ENCODE measurements at regions not wholly inside any gene's neighbourhood (a gene's known extent, or its start where the extent isn't known, plus 50 kb on each side); places are given as distances from the start of the nearest gene placed in this dataset.

GRCh38 chr10:44042075-44042770 lies 342.7 kb downstream of the CXCL12 start:
- H3K36me3 ChIP-seq (ENCODE audit: control insufficient read depth in 2 of 2, insufficient read depth in 2 of 2, low read length in 2 of 2) = no peaks in the 10 kb centered on the region
- H3K9me3 ChIP-seq (ENCODE audit: control insufficient read depth in 2 of 2, low read length in 2 of 2) = no peaks in the 10 kb centered on the region
- no peak overlapping the region for H3K9ac ChIP-seq (ENCODE audit: low read depth in 1 of 2, low read length in 2 of 2)
- no peak overlapping the region for H3K4me3 ChIP-seq (ENCODE audit: low read length in 2 of 2)
- H3K27ac ChIP-seq (ENCODE audit: low read depth in 2 of 2, low read length in 2 of 2) = no peak overlapping the region
- H3K27me3 ChIP-seq (ENCODE audit: control insufficient read depth in 2 of 2, insufficient read depth in 2 of 2, low read length in 2 of 2) = no peaks in the 10 kb centered on the region
- H3K4me1 ChIP-seq (ENCODE audit: control insufficient read depth in 2 of 2, insufficient read depth in 2 of 2, low read length in 2 of 2) = no peaks in the 10 kb centered on the region

- H3K4me3 ChIP-seq (ENCODE audit: low read length in 2 of 2) = no peak overlapping the region
- H3K4me1 ChIP-seq (ENCODE audit: control insufficient read depth in 2 of 2, insufficient read depth in 2 of 2, low read length in 2 of 2) = no peaks in the 10 kb centered on the region
- H3K9ac ChIP-seq (ENCODE audit: low read depth in 1 of 2, low read length in 2 of 2) = no peak overlapping the region
- H3K27me3 ChIP-seq (ENCODE audit: control insufficient read depth in 2 of 2, insufficient read depth in 2 of 2, low read length in 2 of 2) = no peaks in the 10 kb centered on the region
- no peak overlapping the region for H3K27ac ChIP-seq (ENCODE audit: low read depth in 2 of 2, low read length in 2 of 2)
- H3K9me3 ChIP-seq (ENCODE audit: control insufficient read depth in 2 of 2, low read length in 2 of 2) = no peaks in the 10 kb centered on the region
- H3K36me3 ChIP-seq (ENCODE audit: control insufficient read depth in 2 of 2, insufficient read depth in 2 of 2, low read length in 2 of 2) = no peaks in the 10 kb centered on the region
Observed at GRCh38 chr10:44039599-44039998, 345.3 kb downstream of the CXCL12 start.

GRCh38 chr10:44036425-44036824 lies 348.5 kb downstream of the CXCL12 start:
- H3K9ac ChIP-seq (ENCODE audit: low read depth in 1 of 2, low read length in 2 of 2) = no peak overlapping the region
- no peaks in the 10 kb centered on the region for H3K27me3 ChIP-seq (ENCODE audit: control insufficient read depth in 2 of 2, insufficient read depth in 2 of 2, low read length in 2 of 2)
- no peaks in the 10 kb centered on the region for H3K4me1 ChIP-seq (ENCODE audit: control insufficient read depth in 2 of 2, insufficient read depth in 2 of 2, low read length in 2 of 2)
- no peaks in the 10 kb centered on the region for H3K36me3 ChIP-seq (ENCODE audit: control insufficient read depth in 2 of 2, insufficient read depth in 2 of 2, low read length in 2 of 2)
- no peak overlapping the region for H3K27ac ChIP-seq (ENCODE audit: low read depth in 2 of 2, low read length in 2 of 2)
- H3K9me3 ChIP-seq (ENCODE audit: control insufficient read depth in 2 of 2, low read length in 2 of 2) = no peaks in the 10 kb centered on the region
- H3K4me3 ChIP-seq (ENCODE audit: low read length in 2 of 2) = no peak overlapping the region

GRCh38 chr10:44035474-44036197 lies 349.3 kb downstream of the CXCL12 start:
- Histone ChIP-seq H3K27me3 (ENCODE audit: control insufficient read depth in 2 of 2, insufficient read depth in 2 of 2, low read length in 2 of 2) (no peaks in the 10 kb centered on the region), H3K4me3 (ENCODE audit: low read length in 2 of 2) (no peak overlapping the region), H3K36me3 (ENCODE audit: control insufficient read depth in 2 of 2, insufficient read depth in 2 of 2, low read length in 2 of 2) (no peaks in the 10 kb centered on the region), H3K4me1 (ENCODE audit: control insufficient read depth in 2 of 2, insufficient read depth in 2 of 2, low read length in 2 of 2) (no peaks in the 10 kb centered on the region), H3K9me3 (ENCODE audit: control insufficient read depth in 2 of 2, low read length in 2 of 2) (no peaks in the 10 kb centered on the region), H3K27ac (ENCODE audit: low read depth in 2 of 2, low read length in 2 of 2) (no peak overlapping the region), H3K9ac (ENCODE audit: low read depth in 1 of 2, low read length in 2 of 2) (no peak overlapping the region)

- Histone ChIP-seq H3K27ac (ENCODE audit: low read depth in 2 of 2, low read length in 2 of 2) (no peak overlapping the region), H3K36me3 (ENCODE audit: control insufficient read depth in 2 of 2, insufficient read depth in 2 of 2, low read length in 2 of 2) (no peaks in the 10 kb centered on the region), H3K4me1 (ENCODE audit: control insufficient read depth in 2 of 2, insufficient read depth in 2 of 2, low read length in 2 of 2) (no peaks in the 10 kb centered on the region), H3K27me3 (ENCODE audit: control insufficient read depth in 2 of 2, insufficient read depth in 2 of 2, low read length in 2 of 2) (no peaks in the 10 kb centered on the region), H3K9ac (ENCODE audit: low read depth in 1 of 2, low read length in 2 of 2) (no peak overlapping the region), H3K4me3 (ENCODE audit: low read length in 2 of 2) (no peak overlapping the region), H3K9me3 (ENCODE audit: control insufficient read depth in 2 of 2, low read length in 2 of 2) (no peaks in the 10 kb centered on the region)
Observed at GRCh38 chr10:44034946-44035345, 350.0 kb downstream of the CXCL12 start.

- Histone ChIP-seq H3K4me1 (ENCODE audit: control insufficient read depth in 2 of 2, insufficient read depth in 2 of 2, low read length in 2 of 2) (no peaks in the 10 kb centered on the region), H3K4me3 (ENCODE audit: low read length in 2 of 2) (no peak overlapping the region), H3K9me3 (ENCODE audit: control insufficient read depth in 2 of 2, low read length in 2 of 2) (no peaks in the 10 kb centered on the region), H3K9ac (ENCODE audit: low read depth in 1 of 2, low read length in 2 of 2) (no peak overlapping the region), H3K27me3 (ENCODE audit: control insufficient read depth in 2 of 2, insufficient read depth in 2 of 2, low read length in 2 of 2) (no peaks in the 10 kb centered on the region), H3K27ac (ENCODE audit: low read depth in 2 of 2, low read length in 2 of 2) (no peak overlapping the region), H3K36me3 (ENCODE audit: control insufficient read depth in 2 of 2, insufficient read depth in 2 of 2, low read length in 2 of 2) (no peaks in the 10 kb centered on the region)
Observed at GRCh38 chr10:44033008-44033407, 351.9 kb downstream of the CXCL12 start.

GRCh38 chr10:44032216-44032615 lies 352.7 kb downstream of the CXCL12 start:
- no peak overlapping the region for H3K9ac ChIP-seq (ENCODE audit: low read depth in 1 of 2, low read length in 2 of 2)
- H3K27me3 ChIP-seq (ENCODE audit: control insufficient read depth in 2 of 2, insufficient read depth in 2 of 2, low read length in 2 of 2) = no peaks in the 10 kb centered on the region
- no peaks in the 10 kb centered on the region for H3K9me3 ChIP-seq (ENCODE audit: control insufficient read depth in 2 of 2, low read length in 2 of 2)
- no peak overlapping the region for H3K4me3 ChIP-seq (ENCODE audit: low read length in 2 of 2)
- H3K27ac ChIP-seq (ENCODE audit: low read depth in 2 of 2, low read length in 2 of 2) = no peak overlapping the region
- no peaks in the 10 kb centered on the region for H3K4me1 ChIP-seq (ENCODE audit: control insufficient read depth in 2 of 2, insufficient read depth in 2 of 2, low read length in 2 of 2)
- no peaks in the 10 kb centered on the region for H3K36me3 ChIP-seq (ENCODE audit: control insufficient read depth in 2 of 2, insufficient read depth in 2 of 2, low read length in 2 of 2)

GRCh38 chr10:44030738-44031137 lies 354.2 kb downstream of the CXCL12 start:
- no peak overlapping the region for H3K27ac ChIP-seq (ENCODE audit: low read depth in 2 of 2, low read length in 2 of 2)
- H3K4me1 ChIP-seq (ENCODE audit: control insufficient read depth in 2 of 2, insufficient read depth in 2 of 2, low read length in 2 of 2) = no peaks in the 10 kb centered on the region
- H3K27me3 ChIP-seq (ENCODE audit: control insufficient read depth in 2 of 2, insufficient read depth in 2 of 2, low read length in 2 of 2) = no peaks in the 10 kb centered on the region
- no peaks in the 10 kb centered on the region for H3K9me3 ChIP-seq (ENCODE audit: control insufficient read depth in 2 of 2, low read length in 2 of 2)
- no peak overlapping the region for H3K4me3 ChIP-seq (ENCODE audit: low read length in 2 of 2)
- no peaks in the 10 kb centered on the region for H3K36me3 ChIP-seq (ENCODE audit: control insufficient read depth in 2 of 2, insufficient read depth in 2 of 2, low read length in 2 of 2)
- H3K9ac ChIP-seq (ENCODE audit: low read depth in 1 of 2, low read length in 2 of 2) = no peak overlapping the region

GRCh38 chr10:44030132-44030531 lies 354.8 kb downstream of the CXCL12 start:
- Histone ChIP-seq H3K4me1 (ENCODE audit: control insufficient read depth in 2 of 2, insufficient read depth in 2 of 2, low read length in 2 of 2) (no peaks in the 10 kb centered on the region), H3K4me3 (ENCODE audit: low read length in 2 of 2) (no peak overlapping the region), H3K9ac (ENCODE audit: low read depth in 1 of 2, low read length in 2 of 2) (no peak overlapping the region), H3K36me3 (ENCODE audit: control insufficient read depth in 2 of 2, insufficient read depth in 2 of 2, low read length in 2 of 2) (no peaks in the 10 kb centered on the region), H3K27ac (ENCODE audit: low read depth in 2 of 2, low read length in 2 of 2) (no peak overlapping the region), H3K9me3 (ENCODE audit: control insufficient read depth in 2 of 2, low read length in 2 of 2) (no peaks in the 10 kb centered on the region), H3K27me3 (ENCODE audit: control insufficient read depth in 2 of 2, insufficient read depth in 2 of 2, low read length in 2 of 2) (no peaks in the 10 kb centered on the region)

- Histone ChIP-seq H3K4me1 (ENCODE audit: control insufficient read depth in 2 of 2, insufficient read depth in 2 of 2, low read length in 2 of 2) (no peaks in the 10 kb centered on the region), H3K36me3 (ENCODE audit: control insufficient read depth in 2 of 2, insufficient read depth in 2 of 2, low read length in 2 of 2) (no peaks in the 10 kb centered on the region), H3K27me3 (ENCODE audit: control insufficient read depth in 2 of 2, insufficient read depth in 2 of 2, low read length in 2 of 2) (no peaks in the 10 kb centered on the region), H3K27ac (ENCODE audit: low read depth in 2 of 2, low read length in 2 of 2) (no peak overlapping the region), H3K9me3 (ENCODE audit: control insufficient read depth in 2 of 2, low read length in 2 of 2) (no peaks in the 10 kb centered on the region), H3K9ac (ENCODE audit: low read depth in 1 of 2, low read length in 2 of 2) (no peak overlapping the region), H3K4me3 (ENCODE audit: low read length in 2 of 2) (no peak overlapping the region)
Observed at GRCh38 chr10:44028384-44029137, 356.3 kb downstream of the CXCL12 start.

All from mucosa of rectum (tissue), 2 donors.